MG63 (cell line): ENCODE measurements at regions not wholly inside any gene's neighbourhood (a gene's known extent, or its start where the extent isn't known, plus 50 kb on each side); places are given as distances from the start of the nearest gene placed in this dataset.
A peak's percentile ranks its signal among the peaks of the same experiment; 100 is the strongest.

Source experiments
- DNase-seq: peaks from one replicate; pipeline ENCODE4 v3.0.0-alpha.2; 2020
- H3K27me3 ChIP-seq: fragments of 250-450 bp; sonication (Bioruptor Pico); 2 replicates; pipeline ENCODE4 v1.5.1; 2020; ENCODE audit warnings: mild to moderate bottlenecking, moderate library complexity
- H3K36me3 ChIP-seq: fragments of 250-450 bp; sonication (Bioruptor Pico); 2 replicates; pipeline ENCODE4 v1.5.1; 2020; ENCODE audit warnings: mild to moderate bottlenecking, moderate library complexity
- H3K4me3 ChIP-seq: fragments of 250-450 bp; sonication (Bioruptor Pico); 2 replicates; pipeline ENCODE4 v1.5.1; 2020; ENCODE audit warnings: mild to moderate bottlenecking, moderate library complexity
- H3K9me3 ChIP-seq: fragments of 250-450 bp; sonication (Bioruptor Pico); 2 replicates; pipeline ENCODE4 v1.5.1; 2020; ENCODE audit warnings: mild to moderate bottlenecking, moderate library complexity

GRCh38 chr4:157999723-158000122 is 173.1 kb downstream of the GASK1B start:
- H3K9me3 ChIP-seq: no peaks in the 10 kb centered on the region
- H3K4me3 ChIP-seq: no peak overlapping the region
- no peaks in the 10 kb centered on the region for H3K36me3 ChIP-seq
- DNase-seq: no peak
- H3K27me3 ChIP-seq: no peaks in the 10 kb centered on the region

- H3K9me3 ChIP-seq: no peaks in the 10 kb centered on the region
- no peak overlapping the region for H3K4me3 ChIP-seq
- no peak for DNase-seq
- H3K27me3 ChIP-seq: no peaks in the 10 kb centered on the region
- H3K36me3 ChIP-seq: no peaks in the 10 kb centered on the region
These were observed 175.5 kb downstream of the GASK1B start for GRCh38 chr4:157997296-157997695.

GRCh38 chr4:157996061-157997028 is 176.5 kb downstream of the GASK1B start:
- DNase-seq: no peak
- H3K4me3 ChIP-seq: no peak overlapping the region
- no peaks in the 10 kb centered on the region for H3K27me3 ChIP-seq

GRCh38 chr4:157994863-157995262 is 178.0 kb downstream of the GASK1B start:
- no peak for DNase-seq
- H3K4me3 ChIP-seq: no peak overlapping the region

More at GRCh38 chr4:157996061-157997028, 176.5 kb downstream of the GASK1B start:
- Histone ChIP-seq H3K9me3 (no peaks in the 10 kb centered on the region), H3K36me3 (no peaks in the 10 kb centered on the region)

GRCh38 chr4:157992948-157993839 is 179.6 kb downstream of the GASK1B start:
- Histone ChIP-seq H3K36me3 (no peaks in the 10 kb centered on the region), H3K9me3 (no peaks in the 10 kb centered on the region), H3K4me3 (no peak overlapping the region), H3K27me3 (no peaks in the 10 kb centered on the region)
- DNase-seq: no peak

More at GRCh38 chr4:157994863-157995262, 178.0 kb downstream of the GASK1B start:
- no peaks in the 10 kb centered on the region for H3K9me3 ChIP-seq
- H3K27me3 ChIP-seq: no peaks in the 10 kb centered on the region
- no peaks in the 10 kb centered on the region for H3K36me3 ChIP-seq

GRCh38 chr4:157992038-157992705 is 180.7 kb downstream of the GASK1B start:
- Histone ChIP-seq H3K36me3 (no peaks in the 10 kb centered on the region), H3K9me3 (no peaks in the 10 kb centered on the region), H3K4me3 (peak overlapping the region; percentile 27), H3K27me3 (no peaks in the 10 kb centered on the region)
- DNase-seq: no peak

- no peaks in the 10 kb centered on the region for H3K36me3 ChIP-seq
- H3K9me3 ChIP-seq: 0 out of 2 replicates have a peak, but pooled peaks cover 2% of the 10 kb centered on the region
- no peak for DNase-seq
- no peak overlapping the region for H3K4me3 ChIP-seq
- H3K27me3 ChIP-seq: no peaks in the 10 kb centered on the region
These were observed 184.2 kb downstream of the GASK1B start for GRCh38 chr4:157988641-157989040.

GRCh38 chr4:157984285-157984911 is 188.4 kb downstream of the GASK1B start:
- no peak overlapping the region for H3K4me3 ChIP-seq
- no peaks in the 10 kb centered on the region for H3K36me3 ChIP-seq
- H3K27me3 ChIP-seq: peaks cover 10% of the 10 kb centered on the region; the same call in 1 of the 2 replicates
- peak; percentile 32 for DNase-seq
- 0 out of 2 replicates have a peak, but pooled peaks cover 2% of the 10 kb centered on the region for H3K9me3 ChIP-seq

GRCh38 chr4:157983300-157983699 is 189.5 kb downstream of the GASK1B start:
- no peak overlapping the region for H3K4me3 ChIP-seq
- H3K9me3 ChIP-seq: 0 out of 2 replicates have a peak, but pooled peaks cover 2% of the 10 kb centered on the region
- peaks cover 16% of the 10 kb centered on the region for H3K27me3 ChIP-seq
- no peaks in the 10 kb centered on the region for H3K36me3 ChIP-seq
- DNase-seq: no peak

- H3K4me3 ChIP-seq: no peak overlapping the region
- no peak for DNase-seq
- H3K36me3 ChIP-seq: no peaks in the 10 kb centered on the region
- H3K27me3 ChIP-seq: peaks cover 44% of the 10 kb centered on the region
- H3K9me3 ChIP-seq: 0 out of 2 replicates have a peak, but pooled peaks cover 2% of the 10 kb centered on the region
These were observed 192.7 kb downstream of the GASK1B start for GRCh38 chr4:157980158-157980557.

GRCh38 chr4:157978680-157979361 is 194.0 kb downstream of the GASK1B start:
- Histone ChIP-seq H3K9me3 (no peaks in the 10 kb centered on the region), H3K36me3 (no peaks in the 10 kb centered on the region), H3K4me3 (no peak overlapping the region), H3K27me3 (peaks cover 44% of the 10 kb centered on the region)
- peak; percentile 63 for DNase-seq

- no peaks in the 10 kb centered on the region for H3K36me3 ChIP-seq
- no peaks in the 10 kb centered on the region for H3K9me3 ChIP-seq
- peaks cover 44% of the 10 kb centered on the region for H3K27me3 ChIP-seq
- no peak overlapping the region for H3K4me3 ChIP-seq
- DNase-seq: no peak
These were observed 195.7 kb downstream of the GASK1B start for GRCh38 chr4:157977086-157977485.

GRCh38 chr4:157973297-157973696 is 199.5 kb downstream of the GASK1B start:
- Histone ChIP-seq H3K36me3 (no peaks in the 10 kb centered on the region), H3K9me3 (no peaks in the 10 kb centered on the region), H3K4me3 (no peak overlapping the region), H3K27me3 (peaks cover 27% of the 10 kb centered on the region)
- DNase-seq: no peak

GRCh38 chr4:157964463-157964862 is 208.4 kb downstream of the GASK1B start:
- H3K9me3 ChIP-seq: no peaks in the 10 kb centered on the region
- H3K36me3 ChIP-seq: no peaks in the 10 kb centered on the region
- no peak overlapping the region for H3K4me3 ChIP-seq
- peaks cover 2% of the 10 kb centered on the region; the same call in 1 of the 2 replicates for H3K27me3 ChIP-seq
- DNase-seq: no peak

- no peak for DNase-seq
- peaks cover 2% of the 10 kb centered on the region; the same call in 1 of the 2 replicates for H3K27me3 ChIP-seq
- no peaks in the 10 kb centered on the region for H3K36me3 ChIP-seq
- H3K9me3 ChIP-seq: no peaks in the 10 kb centered on the region
- H3K4me3 ChIP-seq: no peak overlapping the region
These were observed 211.4 kb downstream of the GASK1B start for GRCh38 chr4:157961229-157961990.
